HG03139 (cell line): ENCODE measurements at regions not wholly inside any gene's neighbourhood (a gene's known extent, or its start where the extent isn't known, plus 50 kb on each side); places are given as distances from the start of the nearest gene placed in this dataset.

Source experiments
- ATAC-seq: cut with Tn5 transposase; IDR thresholded peaks from one replicate; pipeline ENCODE4 v1.9.1; 2021; ENCODE audit not compliant: unreplicated experiment

- no peak for ATAC-seq
These were observed 132.5 kb upstream of the ARGLU1 start for GRCh38 chr13:106700439-106700838.

GRCh38 chr13:106700007-106700406 lies 132.1 kb upstream of the ARGLU1 start:
- ATAC-seq, result no peak

- ATAC-seq, result no peak
These were observed 131.4 kb upstream of the ARGLU1 start for GRCh38 chr13:106699311-106699710.

- ATAC-seq, result no peak
These were observed 128.8 kb upstream of the ARGLU1 start for GRCh38 chr13:106696719-106697118.

GRCh38 chr13:106696140-106696539 lies 128.2 kb upstream of the ARGLU1 start:
- ATAC-seq, result no peak

- ATAC-seq, result no peak
These were observed 127.2 kb upstream of the ARGLU1 start for GRCh38 chr13:106695139-106695538.

GRCh38 chr13:106691861-106692260 lies 123.9 kb upstream of the ARGLU1 start:
- no peak for ATAC-seq

- ATAC-seq, result no peak
These were observed 123.4 kb upstream of the ARGLU1 start for GRCh38 chr13:106691341-106691740.

GRCh38 chr13:106690779-106691178 lies 122.8 kb upstream of the ARGLU1 start:
- no peak for ATAC-seq

GRCh38 chr13:106689906-106690305 lies 122.0 kb upstream of the ARGLU1 start:
- no peak for ATAC-seq

- ATAC-seq, result no peak
These were observed 121.0 kb upstream of the ARGLU1 start for GRCh38 chr13:106688940-106689339.

- ATAC-seq, result no peak
These were observed 118.2 kb upstream of the ARGLU1 start for GRCh38 chr13:106686163-106686562.

- no peak for ATAC-seq
These were observed 117.2 kb upstream of the ARGLU1 start for GRCh38 chr13:106685143-106685542.

GRCh38 chr13:106683918-106684317 lies 116.0 kb upstream of the ARGLU1 start:
- no peak for ATAC-seq

- ATAC-seq, result no peak
These were observed 115.2 kb upstream of the ARGLU1 start for GRCh38 chr13:106683179-106683578.

GRCh38 chr13:106681997-106682396 lies 114.1 kb upstream of the ARGLU1 start:
- no peak for ATAC-seq

GRCh38 chr13:106681536-106681935 lies 113.6 kb upstream of the ARGLU1 start:
- no peak for ATAC-seq

- no peak for ATAC-seq
These were observed 113.0 kb upstream of the ARGLU1 start for GRCh38 chr13:106680796-106681472.

GRCh38 chr13:106678646-106679418 lies 110.9 kb upstream of the ARGLU1 start:
- no peak for ATAC-seq

GRCh38 chr13:106675311-106675710 lies 107.4 kb upstream of the ARGLU1 start:
- no peak for ATAC-seq

- ATAC-seq, result no peak
These were observed 93.0 kb upstream of the ARGLU1 start for GRCh38 chr13:106660746-106661625.

GRCh38 chr13:106657104-106657503 lies 89.2 kb upstream of the ARGLU1 start:
- ATAC-seq, result no peak
